ENCODE measurements at regions not wholly inside any gene's neighbourhood (a gene's known extent, or its start where the extent isn't known, plus 50 kb on each side); places are given as distances from the start of the nearest gene placed in this dataset.
"Not testable (repeated sequence)": the region's sequence is repeated elsewhere in the genome, so short reads cannot be mapped to it uniquely, and the experiment has no call there.

- DNase-seq: no peak
These were observed 418.1 kb upstream of the SEMA6A start for GRCh38 chr5:116992681-116993080.

- no peak for DNase-seq
These were observed 415.4 kb upstream of the SEMA6A start for GRCh38 chr5:116989995-116990394.

- DNase-seq: no peak
These were observed 407.4 kb upstream of the SEMA6A start for GRCh38 chr5:116982035-116982434.

DNA sequence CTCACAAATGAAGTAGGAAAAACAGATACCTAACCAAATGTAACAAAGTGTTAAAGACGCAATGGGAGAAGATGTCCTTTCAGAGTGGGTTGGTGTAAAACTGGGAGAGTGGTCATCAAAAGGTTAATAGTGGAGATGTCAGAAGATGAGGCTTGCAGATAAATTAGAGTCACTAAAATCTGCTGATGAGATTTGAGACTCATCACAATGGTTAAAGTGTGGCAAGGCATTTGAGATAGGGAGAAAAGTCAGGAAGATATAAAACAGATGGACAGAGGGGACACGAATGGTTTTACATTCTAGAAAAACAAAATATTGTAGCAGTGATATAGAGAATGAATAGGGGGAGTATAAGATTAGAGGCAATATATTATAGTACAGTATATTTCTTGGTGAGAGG, 406.0 kb upstream of the SEMA6A start:
- no peak for DNase-seq

GRCh38 chr5:116976767-116977166, 402.1 kb upstream of the SEMA6A start:
- DNase-seq: no peak

DNA sequence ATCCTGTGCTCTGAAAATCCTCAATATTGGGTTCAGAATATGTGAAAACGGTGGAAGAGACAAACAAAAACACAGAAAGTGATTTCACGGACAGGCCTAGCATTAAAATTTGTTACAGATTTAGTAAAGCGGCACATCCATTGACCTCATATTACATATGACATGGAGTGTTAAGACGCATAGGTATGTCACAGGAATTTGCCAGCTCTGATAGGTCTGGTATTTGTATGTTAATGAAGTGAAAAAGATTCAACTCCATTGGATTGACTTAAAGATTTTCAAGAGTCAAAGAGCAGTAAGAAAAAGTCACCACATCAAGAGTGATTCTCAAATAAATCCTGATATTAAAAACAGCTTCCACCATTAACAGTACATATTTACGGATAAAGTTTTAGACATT, 396.5 kb upstream of the SEMA6A start:
- no peak for DNase-seq

DNA sequence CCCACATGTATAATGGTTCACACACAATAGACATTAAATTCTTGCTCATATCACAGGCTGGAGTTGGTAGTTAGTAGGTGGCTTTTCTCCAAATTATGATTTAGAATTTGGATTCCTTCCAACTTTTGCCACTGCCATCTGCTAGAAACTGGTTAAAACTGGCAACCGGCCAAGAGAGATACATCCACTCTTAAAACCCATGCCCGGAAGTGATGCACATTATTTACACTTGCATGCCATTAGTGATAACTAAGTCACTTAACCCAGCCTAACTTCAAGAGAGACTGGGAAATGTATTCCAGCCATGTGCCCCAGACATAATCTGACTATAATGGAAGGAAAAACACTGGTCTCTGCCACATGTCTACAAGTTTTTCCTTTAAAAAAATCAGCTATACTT, 395.7 kb upstream of the SEMA6A start:
- no peak for DNase-seq

DNA sequence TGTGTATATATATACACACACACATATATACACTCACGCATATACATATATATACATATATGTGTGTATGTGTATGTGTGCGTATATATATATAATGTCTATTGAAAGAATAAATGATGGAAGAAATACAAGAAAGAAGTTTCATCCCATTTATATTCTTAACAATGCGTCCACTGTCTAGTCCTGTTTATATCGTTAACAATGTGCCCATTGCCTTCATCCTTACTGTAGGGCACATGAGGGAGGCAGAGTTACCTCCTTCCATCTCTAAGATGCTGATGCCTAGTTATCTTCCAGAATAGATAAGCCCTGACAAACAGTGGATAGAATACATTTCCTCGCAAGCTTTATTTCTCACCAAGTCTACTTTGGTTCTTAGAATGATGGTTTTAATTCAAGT, 389.8 kb upstream of the SEMA6A start:
- DNase-seq: no peak

DNA sequence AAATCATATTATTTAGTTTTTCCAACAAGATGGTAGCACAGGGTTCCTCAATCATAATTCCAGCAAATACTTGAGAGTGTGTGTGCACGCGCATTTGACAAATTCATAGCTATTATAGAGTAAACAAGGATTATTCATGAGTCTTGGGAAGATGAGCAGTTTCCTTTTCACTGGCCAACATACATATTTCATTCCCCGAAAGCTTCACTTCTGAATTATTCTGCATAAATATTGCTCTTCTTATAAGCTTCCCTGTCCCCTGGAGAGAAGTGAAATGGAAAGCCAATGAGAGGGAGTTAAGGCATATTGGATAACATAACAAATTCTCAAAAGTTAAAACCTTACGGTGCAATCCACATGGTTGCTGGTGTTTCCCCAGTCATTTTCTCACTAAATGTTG, 386.4 kb upstream of the SEMA6A start:
- DNase-seq: no peak

GRCh38 chr5:116959843-116960242, 385.2 kb upstream of the SEMA6A start:
- no peak for DNase-seq

GRCh38 chr5:116953251-116953930, 378.8 kb upstream of the SEMA6A start:
- no peak for DNase-seq

DNA sequence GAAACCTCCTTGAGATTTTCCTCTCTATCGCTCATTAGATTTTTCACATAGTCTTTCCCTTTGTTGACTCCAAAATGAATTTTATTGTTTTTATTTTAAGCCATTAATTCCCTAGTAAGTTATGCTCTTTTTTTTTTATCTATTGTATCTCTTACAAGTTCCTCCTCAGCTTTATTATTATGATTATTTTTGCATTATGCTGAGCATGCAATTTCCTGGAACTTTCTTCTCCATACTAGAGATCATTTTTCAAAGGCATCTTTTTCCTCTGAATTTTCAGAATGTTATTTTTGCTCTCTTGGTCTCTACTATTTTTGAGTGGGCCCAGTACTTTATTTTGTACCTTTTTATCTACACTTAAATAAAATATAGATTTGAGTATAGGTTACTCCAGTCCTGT, 376.6 kb upstream of the SEMA6A start:
- no peak for DNase-seq

- DNase-seq: peak; percentile 50
These were observed 373.3 kb upstream of the SEMA6A start for GRCh38 chr5:116947691-116948528.

DNA sequence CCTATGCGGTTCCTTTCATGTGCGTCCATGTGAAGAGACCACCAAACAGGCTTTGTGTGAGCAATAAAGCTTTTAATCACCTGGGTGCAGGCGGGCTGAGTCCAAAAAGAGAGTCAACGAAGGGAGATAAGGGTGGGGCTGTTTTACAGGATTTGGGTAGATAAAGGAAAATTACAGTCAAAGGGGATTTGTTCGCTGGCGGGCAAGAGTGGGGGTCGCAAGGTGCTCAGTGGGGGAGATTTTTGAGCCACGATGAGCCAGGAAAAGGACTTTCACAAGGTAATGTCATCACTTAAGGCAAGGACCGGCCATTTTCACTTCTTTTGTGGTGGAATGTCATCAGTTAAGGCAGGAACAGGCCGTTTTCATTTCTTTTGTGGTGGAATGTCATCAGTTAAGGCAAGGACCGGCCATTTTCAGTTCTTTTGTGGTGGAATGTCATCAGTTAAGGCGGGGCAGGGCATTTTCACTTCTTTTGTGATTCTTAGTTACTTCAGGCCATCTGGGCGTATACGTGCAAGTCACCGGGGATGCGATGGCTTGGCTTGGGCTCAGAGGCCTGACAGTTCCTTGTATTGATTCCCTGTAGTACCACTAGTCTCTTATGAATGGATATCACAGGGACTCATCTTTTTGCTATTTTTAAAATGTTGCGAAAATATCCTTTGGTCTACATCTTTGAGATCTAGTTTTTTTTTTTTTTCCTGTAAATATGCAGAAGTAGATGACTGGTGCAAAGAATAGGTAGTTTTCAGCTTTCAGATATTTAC, 371.2 kb upstream of the SEMA6A start:
- DNase-seq: not testable (repeated sequence)

DNA sequence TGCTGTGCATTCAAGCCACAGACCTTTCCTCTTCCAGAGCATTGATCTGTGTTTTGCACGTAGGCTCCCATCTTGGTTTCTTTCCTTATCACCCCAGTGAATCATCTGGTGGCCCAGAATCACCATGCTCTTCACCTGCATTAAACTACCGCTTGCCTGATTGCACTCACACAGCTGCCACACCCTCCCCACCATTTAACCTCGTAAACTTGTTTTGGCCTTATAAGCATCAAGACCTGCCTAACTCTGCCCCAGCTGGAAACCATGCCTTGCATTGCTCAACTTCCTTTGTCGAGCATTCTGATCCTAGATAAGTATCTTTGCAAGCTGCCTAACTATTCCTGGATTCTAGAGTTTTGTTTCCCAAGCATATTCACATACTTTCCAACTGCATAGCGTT, 369.6 kb upstream of the SEMA6A start:
- DNase-seq: no peak

DNA sequence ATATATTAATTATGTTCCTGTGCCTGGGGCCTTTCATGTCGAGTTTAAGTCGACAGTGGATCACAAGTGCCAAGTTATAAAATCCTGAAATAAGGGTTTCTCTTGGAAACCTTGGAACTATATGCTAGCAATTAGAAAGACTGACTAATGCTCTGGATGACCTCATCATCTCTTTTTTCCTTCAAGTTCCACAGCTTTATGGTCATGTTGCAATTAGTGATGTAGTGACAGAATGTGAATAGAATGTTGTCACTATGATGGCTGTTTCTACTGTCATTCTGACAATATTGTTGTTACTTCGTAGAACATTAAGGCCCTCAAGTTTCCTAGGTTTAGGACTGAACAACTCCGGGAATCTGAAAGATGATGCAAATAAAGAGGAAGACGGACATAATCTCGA, 368.0 kb upstream of the SEMA6A start:
- DNase-seq: no peak

DNA sequence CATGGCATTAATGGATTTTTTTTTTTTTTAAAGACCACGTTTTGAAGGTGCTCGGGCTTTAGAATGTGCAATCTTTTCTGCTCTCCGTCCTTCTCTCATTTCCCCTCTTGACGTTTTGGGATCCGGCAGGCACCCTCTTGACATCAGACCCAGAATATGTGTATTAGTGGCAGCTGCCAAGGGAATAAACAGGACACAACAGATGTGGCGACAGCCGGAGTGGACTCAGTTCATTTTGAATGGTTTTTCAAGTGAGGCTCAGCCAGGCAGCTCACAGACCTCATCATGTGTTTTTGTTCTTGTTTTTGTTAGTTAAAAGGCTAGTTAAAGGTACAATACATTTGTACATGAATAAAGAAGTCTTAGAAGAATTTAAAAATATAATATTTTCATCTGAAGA, 365.0 kb upstream of the SEMA6A start:
- no peak for DNase-seq

DNA sequence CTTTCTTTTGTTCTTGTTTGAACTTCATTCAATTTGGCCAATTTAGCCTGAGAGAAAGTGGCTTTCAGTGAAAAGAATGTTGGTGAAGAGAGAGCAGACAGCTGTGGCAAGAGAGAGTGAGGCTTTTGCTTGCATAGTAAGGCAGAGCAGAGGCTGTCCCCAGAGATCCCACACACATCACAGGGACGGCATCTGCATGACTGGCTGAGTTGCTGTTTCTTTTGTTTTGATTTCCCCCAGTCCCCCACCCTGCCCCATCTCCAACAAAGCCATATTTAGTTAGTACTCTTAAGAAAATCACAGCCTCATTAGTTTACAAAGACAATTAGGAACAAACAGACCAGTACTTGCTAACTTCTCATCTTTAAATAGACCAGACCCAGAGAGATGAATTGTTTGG, 363.9 kb upstream of the SEMA6A start:
- DNase-seq: no peak

- no peak for DNase-seq
These were observed 361.0 kb upstream of the SEMA6A start for GRCh38 chr5:116935561-116936162.

- no peak for DNase-seq
These were observed 356.0 kb upstream of the SEMA6A start for GRCh38 chr5:116930616-116931015.

DNA sequence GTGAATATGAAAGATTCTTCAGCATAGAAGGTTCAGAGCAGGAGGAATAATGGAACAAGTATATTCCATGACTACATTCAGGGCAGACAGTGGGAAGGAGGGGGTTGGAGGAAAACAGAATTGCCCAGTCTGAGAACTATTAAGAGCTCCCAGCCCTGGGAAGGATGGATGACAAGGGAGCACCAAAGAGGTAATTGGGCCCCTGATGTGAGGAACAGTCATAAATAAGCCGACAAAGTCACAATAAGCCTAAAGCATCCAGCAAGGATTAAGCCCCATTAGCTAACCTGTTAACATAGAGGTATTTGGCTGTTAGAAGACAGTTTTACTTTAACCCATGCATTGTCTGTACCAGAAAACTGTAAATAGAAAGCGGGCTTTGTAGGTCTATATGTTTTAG, 348.7 kb upstream of the SEMA6A start:
- no peak for DNase-seq

DNA sequence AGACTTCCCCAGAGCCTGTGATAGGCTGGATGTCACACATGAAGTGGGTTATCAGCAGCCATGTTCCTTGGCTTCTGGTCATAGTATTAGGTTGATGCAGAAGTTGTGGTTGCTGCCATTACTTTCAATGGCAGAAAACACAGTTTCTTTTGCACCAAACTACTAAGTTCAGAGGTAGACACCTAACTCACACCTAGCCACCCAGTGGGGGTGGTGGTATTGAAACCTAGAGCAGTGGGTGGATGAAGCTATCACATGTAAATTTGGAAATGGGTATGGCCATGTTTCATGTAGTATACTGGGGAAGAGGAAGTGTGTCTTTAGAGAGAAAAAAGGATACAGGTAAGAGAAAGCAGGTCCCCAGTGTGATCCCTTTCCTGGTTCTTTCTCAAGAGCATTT, 347.9 kb upstream of the SEMA6A start:
- no peak for DNase-seq

GRCh38 chr5:116914869-116915504, 340.4 kb upstream of the SEMA6A start:
- DNase-seq: no peak

Measured in CD4-positive, alpha-beta T cell treated with Interleukin-17A for 1 hour (primary cell).